ENCODE measurements at regions not wholly inside any gene's neighbourhood (a gene's known extent, or its start where the extent isn't known, plus 50 kb on each side); places are given as distances from the start of the nearest gene placed in this dataset.
"Not testable (repeated sequence)": the region's sequence is repeated elsewhere in the genome, so short reads cannot be mapped to it uniquely, and the experiment has no call there.

GRCh38 chr3:112718967-112719366, 78.0 kb upstream of the CCDC80 start:
- Mint-ChIP-seq H3K4me3 (no peak overlapping the region), H3K27me3 (peaks cover 6% of the 10 kb centered on the region), H3K27ac (no peak overlapping the region), H3K9me3 (no peaks in the 10 kb centered on the region), H3K36me3 (no peaks in the 10 kb centered on the region), H3K4me1 (no peaks in the 10 kb centered on the region)
- ATAC-seq (ENCODE audit: low read depth) (no peak), DNase-seq (ENCODE audit: low spot score in 2 of 2) (no peak)

- ATAC-seq (ENCODE audit: low read depth) (no peak), DNase-seq (ENCODE audit: low spot score in 2 of 2) (no peak)
- Mint-ChIP-seq H3K4me1 (no peaks in the 10 kb centered on the region), H3K36me3 (no peaks in the 10 kb centered on the region), H3K27ac (no peak overlapping the region), H3K9me3 (no peaks in the 10 kb centered on the region), H3K4me3 (no peak overlapping the region), H3K27me3 (peaks cover 8% of the 10 kb centered on the region)
Measured at GRCh38 chr3:112718516-112718915, 77.6 kb upstream of the CCDC80 start.

- DNase-seq (ENCODE audit: low spot score in 2 of 2) (no peak), ATAC-seq (ENCODE audit: low read depth) (no peak)
- no peak overlapping the region for H3K27ac Mint-ChIP-seq
- peaks cover 11% of the 10 kb centered on the region for H3K27me3 Mint-ChIP-seq
- H3K4me1 Mint-ChIP-seq: no peaks in the 10 kb centered on the region
- H3K9me3 Mint-ChIP-seq: peaks cover 6% of the 10 kb centered on the region
- H3K36me3 Mint-ChIP-seq: peaks cover 3% of the 10 kb centered on the region
- no peak overlapping the region for H3K4me3 Mint-ChIP-seq
Measured at GRCh38 chr3:112709911-112710310, 69.0 kb upstream of the CCDC80 start.

GRCh38 chr3:112699436-112699978, 58.6 kb upstream of the CCDC80 start:
- Mint-ChIP-seq H3K4me3 (no peak overlapping the region), H3K36me3 (no peaks in the 10 kb centered on the region), H3K4me1 (no peaks in the 10 kb centered on the region), H3K27me3 (peaks cover 14% of the 10 kb centered on the region), H3K9me3 (peaks cover 2% of the 10 kb centered on the region), H3K27ac (no peak overlapping the region)
- DNase-seq (ENCODE audit: low spot score in 2 of 2) (no peak), ATAC-seq (ENCODE audit: low read depth) (no peak)

GRCh38 chr3:112698442-112698841, 57.5 kb upstream of the CCDC80 start:
- H3K4me1 Mint-ChIP-seq: not testable (repeated sequence)

GRCh38 chr3:112696244-112696643, 55.3 kb upstream of the CCDC80 start:
- not testable (repeated sequence) for H3K27me3 Mint-ChIP-seq; H3K4me1 Mint-ChIP-seq; H3K9me3 Mint-ChIP-seq; DNase-seq (ENCODE audit: low spot score in 2 of 2); H3K36me3 Mint-ChIP-seq; H3K4me3 Mint-ChIP-seq; ATAC-seq (ENCODE audit: low read depth); H3K27ac Mint-ChIP-seq

More at GRCh38 chr3:112698442-112698841, 57.5 kb upstream of the CCDC80 start:
- peaks cover 11% of the 10 kb centered on the region for H3K27me3 Mint-ChIP-seq
- DNase-seq (ENCODE audit: low spot score in 2 of 2); H3K27ac Mint-ChIP-seq; H3K36me3 Mint-ChIP-seq; H3K9me3 Mint-ChIP-seq; H3K4me3 Mint-ChIP-seq; ATAC-seq (ENCODE audit: low read depth): not testable (repeated sequence)

- not testable (repeated sequence) for H3K4me3 Mint-ChIP-seq; ATAC-seq (ENCODE audit: low read depth); H3K9me3 Mint-ChIP-seq; H3K27me3 Mint-ChIP-seq; H3K4me1 Mint-ChIP-seq; H3K27ac Mint-ChIP-seq; DNase-seq (ENCODE audit: low spot score in 2 of 2); H3K36me3 Mint-ChIP-seq
Measured at GRCh38 chr3:112695377-112696108, 54.6 kb upstream of the CCDC80 start.

GRCh38 chr3:112694906-112695305, 54.0 kb upstream of the CCDC80 start:
- DNase-seq (ENCODE audit: low spot score in 2 of 2); H3K4me3 Mint-ChIP-seq; H3K27ac Mint-ChIP-seq; H3K4me1 Mint-ChIP-seq; H3K36me3 Mint-ChIP-seq; H3K9me3 Mint-ChIP-seq; ATAC-seq (ENCODE audit: low read depth); H3K27me3 Mint-ChIP-seq: not testable (repeated sequence)

- no peak for DNase-seq (ENCODE audit: low spot score in 2 of 2)
- no peak for ATAC-seq (ENCODE audit: low read depth)
- Mint-ChIP-seq H3K36me3 (no peaks in the 10 kb centered on the region), H3K9me3 (no peaks in the 10 kb centered on the region), H3K4me1 (peaks cover 13% of the 10 kb centered on the region), H3K4me3 (no peak overlapping the region), H3K27me3 (peaks cover 1% of the 10 kb centered on the region), H3K27ac (no peak overlapping the region)
Measured at GRCh38 chr3:112693186-112693585, 52.2 kb upstream of the CCDC80 start.
